ENCODE measurements at regions not wholly inside any gene's neighbourhood (a gene's known extent, or its start where the extent isn't known, plus 50 kb on each side); places are given as distances from the start of the nearest gene placed in this dataset.
"Not testable (repeated sequence)": the region's sequence is repeated elsewhere in the genome, so short reads cannot be mapped to it uniquely, and the experiment has no call there.

DNA sequence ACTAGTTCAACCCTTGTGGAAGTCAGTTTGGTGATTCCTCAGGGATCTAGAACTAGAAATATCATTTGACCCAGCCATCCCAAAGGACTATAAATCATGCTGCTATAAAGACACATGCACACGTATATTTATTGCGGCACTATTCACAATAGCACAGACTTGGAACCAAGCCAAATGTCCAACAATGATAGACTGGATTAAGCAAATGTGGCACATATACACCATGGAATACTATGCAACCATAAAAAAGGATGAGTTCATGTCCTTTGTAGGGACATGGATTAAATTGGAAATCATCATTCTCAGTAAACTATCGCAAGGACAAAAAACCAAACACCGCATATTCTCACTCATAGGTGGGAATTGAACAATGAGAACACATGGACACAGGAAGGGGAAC, 157.8 kb downstream of the MSN start:
- DNase-seq (ENCODE audit: low read depth in 3 of 3): not testable (repeated sequence)

GRCh38 chrX:65821721-65822496, 154.5 kb downstream of the MSN start:
- DNase-seq (ENCODE audit: low read depth in 3 of 3): peak; percentile 1 to 24 (median 14)

GRCh38 chrX:65819983-65820382, 152.5 kb downstream of the MSN start:
- DNase-seq (ENCODE audit: low read depth in 3 of 3): not testable (repeated sequence)

- no peak for DNase-seq (ENCODE audit: low read depth in 3 of 3)
Observed at GRCh38 chrX:65813245-65813644, 145.8 kb downstream of the MSN start.

DNA sequence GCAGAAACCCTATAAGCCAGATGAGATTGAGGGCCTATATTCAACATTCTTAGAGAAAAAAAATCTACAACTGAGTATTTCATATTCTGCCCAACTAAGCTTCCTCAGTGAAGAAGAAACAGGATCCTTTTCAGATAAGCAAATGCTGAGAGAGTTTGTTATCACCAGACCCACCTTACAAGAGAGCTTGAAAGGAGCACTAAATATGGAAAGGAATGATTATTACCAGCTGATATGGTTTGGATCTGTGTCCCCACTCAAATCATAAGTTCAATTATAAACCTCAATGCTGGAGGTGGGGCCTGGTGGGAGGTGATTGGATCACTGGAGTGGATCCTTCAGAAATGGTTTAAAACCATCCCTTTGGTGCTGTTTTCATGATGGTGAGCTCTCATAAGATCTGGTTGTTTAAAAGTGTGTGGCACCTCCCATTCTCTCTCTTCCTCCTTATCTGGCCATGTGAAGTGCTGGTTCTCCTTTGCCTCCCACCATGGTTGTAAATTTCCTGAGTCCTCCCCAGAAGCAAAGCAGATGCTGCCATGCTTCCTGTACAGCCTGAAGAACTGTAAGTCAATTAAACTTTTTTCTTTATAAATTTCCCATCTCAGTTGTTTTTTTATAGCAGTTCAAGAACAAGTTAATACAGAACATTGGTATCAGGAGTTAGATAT, 144.2 kb downstream of the MSN start:
- no peak for DNase-seq (ENCODE audit: low read depth in 3 of 3)
